A549 (cell line): ENCODE measurements at regions not wholly inside any gene's neighbourhood (a gene's known extent, or its start where the extent isn't known, plus 50 kb on each side); places are given as distances from the start of the nearest gene placed in this dataset.

Source experiments
- ATAC-seq, 2 experiments: fragments of 200-7000 bp in 1 of 2; fragments of >200 bp in 1 of 2; cut with Nextera tagmentation in 1 of 2; cut with Tn5 transposase in 1 of 2; 3 replicates each; pipeline versions ENCODE4 v1.8.0 to v1.9.1; 2018 to 2020; ENCODE audit warnings: mild to moderate bottlenecking in 1 of 2, moderate library complexity in 1 of 2
- CTCF ChIA-PET: fragments of 300-600 bp; sonication (Branson Sonifier 250); formaldehyde crosslinking; extraction: SDS; loops from one replicate; lab custom pipeline; 2021; ENCODE audit warnings: antibody characterized with exemption, inconsistent platforms; lab: Yijun Ruan, JAX
- POLR2A ChIA-PET: fragments of 350-600 bp; formaldehyde crosslinking; extraction: SDS; loops from one replicate; lab custom pipeline; 2021; ENCODE audit warnings: antibody characterized with exemption, inconsistent platforms; lab: Yijun Ruan, JAX
- DNase-seq, 2 experiments: peaks; one replicate each; pipeline versions ENCODE4 v3.0.0 to v3.0.0-alpha.2; 2011 to 2016; ENCODE audit warnings: low read depth in 1 of 2, low spot score in 1 of 2
- FAIRE-seq: peaks from 2 replicates; lab custom pipeline; 2011; peaks lifted over from hg19 to GRCh38; lab: Jason Lieb, UNC
- H3K27ac ChIP-seq, 2 experiments: fragments of >200 bp; sonication (Bioruptor Twin); formaldehyde crosslinking; 3 replicates each; pipeline ENCODE4 v1.5.1; 2016 to 2017
- H3K4me1 ChIP-seq: fragments of >200 bp; sonication (Bioruptor Twin); formaldehyde crosslinking; 3 replicates; pipeline ENCODE4 v1.6.1; 2016
- H3K4me2 ChIP-seq: fragments of >200 bp; sonication (Bioruptor Twin); formaldehyde crosslinking; 3 replicates; pipeline ENCODE4 v1.6.1; 2016
- H3K4me3 ChIP-seq: fragments of >200 bp; sonication (Bioruptor Twin); formaldehyde crosslinking; 3 replicates; pipeline ENCODE4 v1.5.1; 2016
- H3K9me3 ChIP-seq: fragments of >200 bp; sonication (Bioruptor Twin); formaldehyde crosslinking; 3 replicates; pipeline ENCODE4 v1.6.1; 2016
- CBX8 ChIP-seq: fragments of 200-600 bp; sonication (generic); IDR thresholded peaks from 2 replicates; pipeline ENCODE4 v1.6.1; 2016
- CEBPB ChIP-seq, 2 experiments: fragments of >200 bp in 1 of 2; sonication (Bioruptor Twin) in 1 of 2; formaldehyde crosslinking in 1 of 2; IDR thresholded peaks; 2 replicates each; pipeline ENCODE4 v1.6.1; 2012 to 2016
- CHD4 ChIP-seq: fragments of 200-600 bp; sonication (generic); IDR thresholded peaks from 2 replicates; pipeline ENCODE4 v1.6.1; 2016; ENCODE audit warnings: antibody characterized with exemption, mild to moderate bottlenecking, borderline replicate concordance
- CTCF ChIP-seq: fragments of >200 bp; sonication (Bioruptor Twin); formaldehyde crosslinking; IDR thresholded peaks from 3 replicates; pipeline ENCODE4 v1.5.1; 2016
- E2F6 ChIP-seq: IDR thresholded peaks from 2 replicates; pipeline ENCODE4 v1.6.1; 2012; ENCODE audit warnings: low read depth, borderline replicate concordance
- EHF ChIP-seq: fragments of 250-450 bp; sonication (Bioruptor Pico); IDR thresholded peaks from 2 replicates; pipeline ENCODE4 v1.5.0; 2020; ENCODE audit warnings: mild to moderate bottlenecking
- ESRRA ChIP-seq: fragments of 150-350 bp; IDR thresholded peaks from 2 replicates; pipeline ENCODE4 v1.6.1; 2014; ENCODE audit warnings: mild to moderate bottlenecking, low read length, borderline replicate concordance
- FOSB ChIP-seq: fragments of 250-450 bp; sonication (Bioruptor Pico); IDR thresholded peaks from 2 replicates; pipeline ENCODE4 v1.5.0; 2020; ENCODE audit warnings: mild to moderate bottlenecking, moderate library complexity
- HES2 ChIP-seq: fragments of >200 bp; sonication (Bioruptor Twin); formaldehyde crosslinking; IDR thresholded peaks from 2 replicates; pipeline ENCODE4 v1.6.1; 2016
- HEYL ChIP-seq: fragments of 250-450 bp; sonication (Bioruptor Pico); IDR thresholded peaks from 2 replicates; pipeline ENCODE4 v1.8.0; 2021; ENCODE audit warnings: mild to moderate bottlenecking, moderate library complexity
- HOXA7 ChIP-seq: fragments of 250-450 bp; sonication (Bioruptor Pico); IDR thresholded peaks from 2 replicates; pipeline ENCODE4 v1.5.0; 2020; ENCODE audit warnings: mild to moderate bottlenecking, moderate library complexity
- HOXB13 ChIP-seq: fragments of 250-450 bp; sonication (Bioruptor Pico); IDR thresholded peaks from 2 replicates; pipeline ENCODE4 v1.5.0; 2020; ENCODE audit warnings: low read depth, mild to moderate bottlenecking, moderate library complexity
- HOXB5 ChIP-seq: fragments of 250-450 bp; sonication (Bioruptor Pico); IDR thresholded peaks from 2 replicates; pipeline ENCODE4 v1.5.0; 2020; ENCODE audit warnings: mild to moderate bottlenecking, moderate library complexity
- KDM5A ChIP-seq: fragments of 200-600 bp; sonication (generic); IDR thresholded peaks from 2 replicates; pipeline ENCODE4 v1.6.1; 2016; ENCODE audit warnings: antibody characterized with exemption, mild to moderate bottlenecking
- MAFK ChIP-seq: fragments of 450-650 bp; IDR thresholded peaks from 2 replicates; pipeline ENCODE4 v1.6.1; 2014; ENCODE audit not compliant: partially characterized antibody
- NFE2L2 ChIP-seq: fragments of 150-350 bp; conservative IDR thresholded peaks from 2 replicates; pipeline ENCODE4 v1.6.1; 2014; ENCODE audit warnings: low read length
- PBX3 ChIP-seq: IDR thresholded peaks from 2 replicates; pipeline ENCODE4 v1.6.1; 2012
- PHF8 ChIP-seq: fragments of 200-600 bp; sonication (generic); IDR thresholded peaks from 2 replicates; pipeline ENCODE4 v1.6.1; 2016; ENCODE audit warnings: low read depth, mild to moderate bottlenecking, antibody characterized with exemption, moderate library complexity, borderline replicate concordance
- POLR2AphosphoS2 ChIP-seq: conservative IDR thresholded peaks from 2 replicates; pipeline ENCODE4 v1.6.1; 2012; ENCODE audit warnings: low read length, improper control_type of control experiment, inconsistent platforms
- RAD21 ChIP-seq, 2 experiments: fragments of >200 bp in 1 of 2; sonication (Bioruptor Twin) in 1 of 2; formaldehyde crosslinking in 1 of 2; IDR thresholded peaks in 1 of 2; conservative IDR thresholded peaks in 1 of 2; 2 replicates in 1 of 2; 3 replicates in 1 of 2; pipeline ENCODE4 v1.6.1; 2012 to 2018; ENCODE audit warnings: inconsistent platforms in 1 of 2
- RCOR1 ChIP-seq: fragments of 150-350 bp; IDR thresholded peaks from 2 replicates; pipeline ENCODE4 v1.6.1; 2014; ENCODE audit warnings: antibody characterized with exemption, low read length, low read depth
- REST ChIP-seq: fragments of 200-600 bp; sonication (generic); IDR thresholded peaks from 2 replicates; pipeline ENCODE4 v1.6.1; 2016; ENCODE audit warnings: antibody characterized with exemption, mild to moderate bottlenecking, moderate library complexity
- SREBF2 ChIP-seq: fragments of 450-650 bp; IDR thresholded peaks from 2 replicates; pipeline ENCODE4 v1.6.1; 2014; ENCODE audit warnings: mild to moderate bottlenecking, moderate library complexity
- TP53 ChIP-seq: fragments of 250-450 bp; sonication (Bioruptor Pico); IDR thresholded peaks from 2 replicates; pipeline ENCODE4 v1.5.0; 2021; ENCODE audit warnings: mild to moderate bottlenecking, moderate library complexity
- USF2 ChIP-seq: fragments of 450-650 bp; IDR thresholded peaks from 2 replicates; pipeline ENCODE4 v1.6.1; 2014; ENCODE audit warnings: antibody characterized with exemption
- ZSCAN20 ChIP-seq: fragments of 250-450 bp; sonication (Bioruptor Pico); IDR thresholded peaks from 2 replicates; pipeline ENCODE4 v1.8.0; 2022; ENCODE audit warnings: mild to moderate bottlenecking, moderate library complexity
- WGBS: methylation state at CpG from one replicate; pipeline ENCODE4 v1.1.6; 2017; ENCODE audit errors: missing lambda C conversion rate; 5-methylcytosine and 5-hydroxymethylcytosine counted together

GRCh38 chr2:183227176-183227575, 102.9 kb downstream of the NUP35 start:
- TF ChIP-seq HOXB13 (CRISPR knock-in tag) (no peak), HOXB5 (no peak), MAFK (no peak), PBX3 (no peak), SREBF2 (no peak), REST (no peak), HEYL (CRISPR knock-in tag) (no peak), USF2 (no peak), FOSB (CRISPR knock-in tag) (no peak), HOXA7 (no peak), CTCF (no peak), RCOR1 (no peak), EHF (CRISPR knock-in tag) (no peak), CBX8 (no peak), KDM5A (no peak)
- CTCF ChIA-PET, result interaction anchor here (0.6 to 1.5 kb wide), 2 partner anchors 22 to 986 kb away, joined by 3 to 4 read pairs; no protein-coding TSS in a partner anchor

GRCh38 chr2:183229386-183229785, 105.1 kb downstream of the NUP35 start:
- no peak for FAIRE-seq
- no peak overlapping the region for H3K27ac ChIP-seq
- no peak for TF ChIP-seq NFE2L2
- no peak for TF ChIP-seq EHF (CRISPR knock-in tag)
- no peak for TF ChIP-seq TP53 (CRISPR knock-in tag)
- TF ChIP-seq ESRRA, result no peak
- TF ChIP-seq HES2, result no peak
- no peak for TF ChIP-seq CHD4
- TF ChIP-seq POLR2AphosphoS2, result no peak
- TF ChIP-seq ZSCAN20 (CRISPR knock-in tag), result no peak
- TF ChIP-seq PHF8, result no peak
- TF ChIP-seq RAD21 (conservative IDR thresholded peaks at IDR 0.05 in 1 of 2, IDR thresholded peaks at IDR 0.05 in 1 of 2), result no peak
- TF ChIP-seq E2F6, result no peak
- TF ChIP-seq CEBPB (IDR thresholded peaks at IDR 0.05), result no peak
- TF ChIP-seq MAFK, result no peak
- ChIA-PET POLR2A (no interaction called here), CTCF (interaction anchor here (1.1 kb wide), 1 partner anchor 20 kb away, joined by 4 read pairs; no protein-coding TSS in a partner anchor)
- no peak overlapping the region for H3K4me3 ChIP-seq
- no peak for ATAC-seq
- 81% methylated on average over 2 of the region's 2 CpGs for WGBS
- no peak for DNase-seq
- no peaks in the 10 kb centered on the region for H3K9me3 ChIP-seq
- H3K4me2 ChIP-seq, result no peak overlapping the region
- no peaks in the 10 kb centered on the region for H3K4me1 ChIP-seq

More at GRCh38 chr2:183227176-183227575, 102.9 kb downstream of the NUP35 start:
- H3K9me3 ChIP-seq, result no peaks in the 10 kb centered on the region
- ATAC-seq (no peak), FAIRE-seq (no peak), DNase-seq (no peak)
- no peak overlapping the region for H3K4me3 ChIP-seq
- no peak overlapping the region for H3K4me2 ChIP-seq
- H3K27ac ChIP-seq, result no peak overlapping the region
- POLR2A ChIA-PET, result no interaction called here
- WGBS, result 97% methylated on average over 1 of the region's 1 CpG
- no peaks in the 10 kb centered on the region for H3K4me1 ChIP-seq
